Colonic mucosa (tissue), 4 donors: ENCODE measurements at regions not wholly inside any gene's neighbourhood (a gene's known extent, or its start where the extent isn't known, plus 50 kb on each side); places are given as distances from the start of the nearest gene placed in this dataset.

Experiments
- DNase-seq: peaks from one replicate; pipeline ENCODE4 v3.0.0-alpha.2; 2020
- H3K27ac ChIP-seq: fragments of 200-600 bp; one replicate; pipeline ENCODE4 v1.8.0; 2021
- H3K27me3 ChIP-seq: fragments of 200-600 bp; one replicate; pipeline ENCODE4 v1.8.0; 2021
- H3K36me3 ChIP-seq: fragments of 200-600 bp; one replicate; pipeline ENCODE4 v1.8.0; 2021
- H3K4me1 ChIP-seq: fragments of 200-600 bp; one replicate; pipeline ENCODE4 v1.8.0; 2021; ENCODE audit warnings: mild to moderate bottlenecking
- H3K4me3 ChIP-seq: fragments of 200-600 bp; one replicate; pipeline ENCODE4 v1.8.0; 2021
- H3K9ac ChIP-seq, 2 donors: one replicate each; pipeline ENCODE4 v1.7.0; 2013; ENCODE audit warnings: control low read depth in 2 of 2, low read depth in 2 of 2, low read length in 2 of 2
- H3K9me3 ChIP-seq: fragments of 200-600 bp; one replicate; pipeline ENCODE4 v1.8.0; 2021
- CTCF ChIP-seq: fragments of 200-600 bp; IDR thresholded peaks from one replicate; pipeline ENCODE4 v1.8.0; 2022; ENCODE audit warnings: antibody characterized with exemption, mild to moderate bottlenecking
- intact Hi-C: fragments of 100-400 bp; cut with DNase I; formaldehyde crosslinking; loops from one replicate; pipeline ENCODE4 v1.14.1; 2022
- donor health status: healthy.
- donor health status: DM: no; HTN: no; CAD: no.
- donor health status: DM: no; HTN: no; CAD: no.

GRCh38 chr2:16050908-16051489 is 110.6 kb downstream of the MYCN start:
- intact Hi-C loops = no loop called here
- Histone ChIP-seq H3K9ac (no peak overlapping the region), H3K4me1 (no peaks in the 10 kb centered on the region), H3K4me3 (no peak overlapping the region), H3K36me3 (no peaks in the 10 kb centered on the region), H3K27me3 (no peaks in the 10 kb centered on the region), H3K27ac (no peak overlapping the region), H3K9me3 (no peaks in the 10 kb centered on the region)
- no peak for DNase-seq
- TF ChIP-seq CTCF = no peak

DNA sequence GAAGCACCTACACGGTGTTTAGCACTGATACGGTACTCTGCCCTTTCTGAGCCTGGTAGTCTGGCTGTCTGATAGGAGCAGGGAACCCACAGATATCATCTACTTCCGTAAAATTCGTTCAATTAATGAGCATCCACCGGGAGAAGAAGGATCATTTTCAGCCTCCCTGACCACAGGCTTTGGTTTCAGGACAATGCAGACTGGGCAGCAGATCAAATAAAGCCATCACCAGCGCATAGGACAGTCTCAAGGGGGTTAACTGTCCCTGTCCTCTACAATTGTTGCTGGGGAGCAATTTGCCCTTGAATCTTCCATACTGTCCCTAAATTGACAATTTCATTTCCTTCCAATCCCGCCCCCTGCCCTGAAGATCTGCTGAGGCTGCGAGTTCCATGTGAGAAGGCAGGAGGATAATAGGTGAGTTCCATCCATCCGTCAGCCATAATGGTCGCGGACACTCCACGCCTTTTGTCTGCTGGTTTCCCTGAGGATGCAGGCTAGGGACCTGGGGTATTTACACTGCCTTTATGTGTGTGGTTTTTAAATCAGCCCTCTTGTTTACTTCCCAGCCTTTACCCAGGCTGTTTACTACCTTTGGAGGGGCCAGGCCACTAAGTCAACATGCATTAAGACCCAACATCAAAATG is 110.0 kb downstream of the MYCN start:
- Histone ChIP-seq H3K27me3 (no peaks in the 10 kb centered on the region), H3K9me3 (no peaks in the 10 kb centered on the region), H3K36me3 (no peaks in the 10 kb centered on the region), H3K27ac (no peak overlapping the region), H3K4me1 (no peaks in the 10 kb centered on the region), H3K4me3 (no peak overlapping the region), H3K9ac (no peak overlapping the region)
- no peak for TF ChIP-seq CTCF
- no peak for DNase-seq
- intact Hi-C loops = no loop called here

DNA sequence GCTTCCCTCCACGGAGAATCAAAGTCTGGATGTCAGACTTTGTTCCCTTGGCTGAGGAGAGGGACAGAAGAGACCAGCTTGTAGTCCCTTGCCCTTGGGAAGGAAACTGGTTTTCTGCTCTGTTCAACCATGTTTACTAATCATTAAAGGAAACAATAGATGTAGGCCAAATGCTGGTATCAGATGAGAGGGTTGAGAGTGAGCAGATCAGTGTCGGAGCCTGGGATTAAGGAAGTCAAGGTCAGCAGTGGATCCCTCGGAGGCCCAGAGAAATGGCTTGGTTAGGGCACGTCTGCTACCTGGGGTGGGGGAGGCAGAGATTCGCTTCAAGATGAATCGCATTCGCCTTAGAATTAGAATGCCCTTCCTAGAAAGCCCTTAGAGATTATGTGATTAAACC is 109.1 kb downstream of the MYCN start:
- no peak overlapping the region for H3K9ac ChIP-seq
- no peak for TF ChIP-seq CTCF
- no peaks in the 10 kb centered on the region for H3K27me3 ChIP-seq
- no peaks in the 10 kb centered on the region for H3K4me1 ChIP-seq
- H3K27ac ChIP-seq = no peak overlapping the region
- no peak overlapping the region for H3K4me3 ChIP-seq
- DNase-seq = no peak
- H3K9me3 ChIP-seq = no peaks in the 10 kb centered on the region
- H3K36me3 ChIP-seq = no peaks in the 10 kb centered on the region
- intact Hi-C loops = no loop called here

DNA sequence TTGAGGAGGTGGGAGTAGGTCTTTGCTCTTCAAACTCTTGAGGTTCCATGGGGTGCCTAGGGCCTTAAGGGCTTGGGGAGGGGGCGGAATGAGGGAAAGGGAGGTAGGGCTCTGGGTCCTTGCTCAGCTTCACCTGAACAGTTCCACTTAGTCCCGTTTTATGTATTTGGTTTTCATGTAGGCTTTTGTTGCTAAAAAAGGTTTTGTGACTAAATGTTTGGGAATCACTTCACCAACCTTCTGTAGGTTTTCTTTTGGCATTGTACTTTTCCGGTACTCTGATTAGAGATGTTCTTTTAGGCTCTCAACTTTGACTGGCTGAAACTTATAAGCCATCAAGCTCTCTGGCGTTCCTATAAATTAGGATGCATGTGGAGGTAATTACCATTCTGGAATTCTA is 108.1 kb downstream of the MYCN start:
- TF ChIP-seq CTCF = no peak
- Histone ChIP-seq H3K9ac (no peak overlapping the region), H3K9me3 (no peaks in the 10 kb centered on the region), H3K27ac (no peak overlapping the region), H3K4me3 (no peak overlapping the region), H3K27me3 (no peaks in the 10 kb centered on the region), H3K4me1 (no peaks in the 10 kb centered on the region), H3K36me3 (no peaks in the 10 kb centered on the region)
- DNase-seq = no peak
- intact Hi-C loops = no loop called here

- H3K27ac ChIP-seq = no peak overlapping the region
- no peaks in the 10 kb centered on the region for H3K27me3 ChIP-seq
- no peak for TF ChIP-seq CTCF
- H3K36me3 ChIP-seq = no peaks in the 10 kb centered on the region
- no peaks in the 10 kb centered on the region for H3K9me3 ChIP-seq
- no peaks in the 10 kb centered on the region for H3K4me1 ChIP-seq
- H3K4me3 ChIP-seq = no peak overlapping the region
- intact Hi-C loops = no loop called here
- DNase-seq = no peak
- H3K9ac ChIP-seq = no peak overlapping the region
Observed at GRCh38 chr2:16047701-16048100, 107.4 kb downstream of the MYCN start.
